Common myeloid progenitor, CD34-positive (primary cell): ENCODE measurements at regions not wholly inside any gene's neighbourhood (a gene's known extent, or its start where the extent isn't known, plus 50 kb on each side); places are given as distances from the start of the nearest gene placed in this dataset.

ENCODE experiments used
- CTCF ChIA-PET: fragments of 350-600 bp; sonication (Branson Sonifier 250); formaldehyde crosslinking; loops from one replicate; lab custom pipeline; 2021; ENCODE audit warnings: antibody characterized with exemption; lab: Charles Lee
- POLR2A ChIA-PET: fragments of 350-600 bp; sonication (Branson Sonifier 250); formaldehyde crosslinking; loops from one replicate; lab custom pipeline; 2021; ENCODE audit warnings: antibody characterized with exemption; lab: Charles Lee
- DNase-seq, 3 donors: peaks; one replicate each; pipeline versions ENCODE4 v3.0.0 to v3.0.0-alpha.2; 2013
- H3K27ac ChIP-seq, 2 experiments: 1 replicate in 1 of 2; 2 replicates in 1 of 2; pipeline ENCODE4 v1.7.0; 2013; ENCODE audit warnings: inconsistent platforms in 2 of 2, low read length in 2 of 2, mild to moderate bottlenecking in 2 of 2, low read depth in 1 of 2, moderate library complexity in 1 of 2; ENCODE audit not compliant: severe bottlenecking in 2 of 2, insufficient read depth in 1 of 2, poor library complexity in 1 of 2
- H3K27me3 ChIP-seq, 5 experiments: replicated peaks in 2 of 5; 1 replicate in 3 of 5; 2 replicates in 2 of 5; pipeline versions ENCODE4 v1.6.1 to v1.7.0; 2013; ENCODE audit warnings: low read length in 4 of 5, mild to moderate bottlenecking in 2 of 5, moderate library complexity in 2 of 5, inconsistent platforms in 1 of 5; ENCODE audit not compliant: insufficient read depth in 5 of 5, control insufficient read depth in 4 of 5
- H3K36me3 ChIP-seq, 4 experiments: 1 replicate in 2 of 4; 2 replicates in 2 of 4; pipeline versions ENCODE4 v1.6.1 to v1.7.0; 2013; ENCODE audit warnings: low read length in 3 of 4, control low read depth in 1 of 4, mild to moderate bottlenecking in 1 of 4; ENCODE audit not compliant: control insufficient read depth in 4 of 4, insufficient read depth in 4 of 4
- H3K4me1 ChIP-seq, 4 experiments: 1 replicate in 3 of 4; 2 replicates in 1 of 4; pipeline versions ENCODE4 v1.6.1 to v1.7.1; 2013; ENCODE audit warnings: low read length in 3 of 4, mild to moderate bottlenecking in 3 of 4, control low read depth in 1 of 4, inconsistent platforms in 1 of 4, moderate library complexity in 1 of 4; ENCODE audit not compliant: control insufficient read depth in 4 of 4, insufficient read depth in 4 of 4; ENCODE audit errors: control extremely low read depth in 1 of 4
- H3K4me3 ChIP-seq, 7 experiments: 1 replicate in 4 of 7; 2 replicates in 3 of 7; pipeline versions ENCODE4 v1.5.1 to v1.7.0; 2013; ENCODE audit warnings: mild to moderate bottlenecking in 7 of 7, low read length in 6 of 7, moderate library complexity in 6 of 7, inconsistent platforms in 2 of 7, low read depth in 2 of 7, control low read depth in 1 of 7; ENCODE audit not compliant: insufficient read depth in 4 of 7, control insufficient read depth in 1 of 7; ENCODE audit errors: extremely low read depth in 1 of 7
- H3K9me3 ChIP-seq, 5 experiments: 1 replicate in 4 of 5; 2 replicates in 1 of 5; pipeline versions ENCODE4 v1.6.1 to v1.7.1; 2013; ENCODE audit warnings: low read length in 4 of 5, mild to moderate bottlenecking in 2 of 5, inconsistent platforms in 1 of 5, low read depth in 1 of 5, moderate library complexity in 1 of 5; ENCODE audit not compliant: control insufficient read depth in 4 of 5, insufficient read depth in 2 of 5; ENCODE audit errors: control extremely low read depth in 1 of 5
- WGBS: methylation state at CpG from one replicate; pipeline ENCODE4 v1.1.5; 2013; ENCODE audit not compliant: insufficient coverage; 5-methylcytosine and 5-hydroxymethylcytosine counted together

DNA sequence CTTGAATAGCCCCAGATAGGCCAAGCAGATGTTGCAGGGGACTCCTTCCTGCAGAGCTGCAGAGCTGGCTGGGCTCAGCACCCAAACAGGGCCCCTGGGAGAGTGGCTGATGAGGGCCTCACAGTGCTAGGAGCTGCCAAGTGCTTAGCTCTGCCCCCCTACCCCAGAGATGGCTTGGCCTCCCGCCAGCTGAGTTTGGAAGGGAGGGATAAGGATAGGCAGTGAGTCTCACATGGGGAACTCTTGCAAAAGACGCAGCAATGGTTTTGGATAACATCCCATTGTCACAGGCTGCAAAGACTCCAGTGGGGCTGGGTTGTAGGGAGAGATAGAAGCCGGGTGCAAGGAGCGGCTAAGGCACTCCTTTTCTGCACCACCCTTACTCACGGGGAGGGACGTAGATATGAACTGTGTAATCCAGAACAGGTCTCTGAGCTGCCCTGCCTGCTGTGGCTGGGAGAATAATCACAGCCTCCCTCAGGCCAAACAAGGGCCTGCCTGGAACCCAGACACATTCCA is 52.9 kb upstream of the MAF start:
- no peak overlapping the region for H3K27ac ChIP-seq
- no peaks in the 10 kb centered on the region for H3K9me3 ChIP-seq
- WGBS = 50% methylated on average over 4 of the region's 6 CpGs
- peaks cover 4 to 19% (median 13%) of the 10 kb centered on the region in 4 experiments for H3K4me1 ChIP-seq
- POLR2A ChIA-PET = no interaction called here
- no peak overlapping the region for H3K4me3 ChIP-seq
- peak in 2 of 3 donors; percentile 65 to 78 for DNase-seq
- no peaks in the 10 kb centered on the region for H3K36me3 ChIP-seq
- CTCF ChIA-PET = interaction anchor here (1.7 kb wide), 1 partner anchor 12 kb away, joined by 6 read pairs; no protein-coding TSS in a partner anchor
- no peaks in the 10 kb centered on the region for H3K27me3 ChIP-seq

GRCh38 chr16:79651363-79651762 is 50.8 kb upstream of the MAF start:
- CTCF ChIA-PET = interaction anchor here (0.7 to 1.1 kb wide), 2 partner anchors 9 to 39 kb away, joined by 3 read pairs; no protein-coding TSS in a partner anchor
- H3K4me3 ChIP-seq = no peak overlapping the region
- H3K36me3 ChIP-seq = no peaks in the 10 kb centered on the region
- WGBS = 91% methylated on average over 7 of the region's 7 CpGs
- no peak overlapping the region for H3K27ac ChIP-seq
- H3K9me3 ChIP-seq = no peaks in the 10 kb centered on the region
- POLR2A ChIA-PET = no interaction called here
- H3K4me1 ChIP-seq = peaks cover 4 to 19% (median 13%) of the 10 kb centered on the region in 4 experiments
- H3K27me3 ChIP-seq = no peaks in the 10 kb centered on the region
- DNase-seq = no peak
